B cell (primary cell): ENCODE measurements at regions not wholly inside any gene's neighbourhood (a gene's known extent, or its start where the extent isn't known, plus 50 kb on each side); places are given as distances from the start of the nearest gene placed in this dataset.

ENCODE experiments used
- CTCF ChIP-seq: fragments of 200-600 bp; IDR thresholded peaks from one replicate; pipeline ENCODE4 v1.8.0; 2022; ENCODE audit warnings: antibody characterized with exemption, mild to moderate bottlenecking
- EZH2 ChIP-seq: IDR thresholded peaks from 2 replicates; pipeline ENCODE4 v1.6.1; 2012; ENCODE audit warnings: borderline replicate concordance, low read depth, mild to moderate bottlenecking, moderate library complexity, low read length; ENCODE audit not compliant: insufficient read depth, poor library complexity, severe bottlenecking

GRCh38 chr5:71922584-71923106, 184.6 kb upstream of the MAP1B start:
- TF ChIP-seq CTCF (no peak), EZH2 (no peak)
